ENCODE measurements at regions not wholly inside any gene's neighbourhood (a gene's known extent, or its start where the extent isn't known, plus 50 kb on each side); places are given as distances from the start of the nearest gene placed in this dataset.
"Not testable (repeated sequence)": the region's sequence is repeated elsewhere in the genome, so short reads cannot be mapped to it uniquely, and the experiment has no call there.

DNA sequence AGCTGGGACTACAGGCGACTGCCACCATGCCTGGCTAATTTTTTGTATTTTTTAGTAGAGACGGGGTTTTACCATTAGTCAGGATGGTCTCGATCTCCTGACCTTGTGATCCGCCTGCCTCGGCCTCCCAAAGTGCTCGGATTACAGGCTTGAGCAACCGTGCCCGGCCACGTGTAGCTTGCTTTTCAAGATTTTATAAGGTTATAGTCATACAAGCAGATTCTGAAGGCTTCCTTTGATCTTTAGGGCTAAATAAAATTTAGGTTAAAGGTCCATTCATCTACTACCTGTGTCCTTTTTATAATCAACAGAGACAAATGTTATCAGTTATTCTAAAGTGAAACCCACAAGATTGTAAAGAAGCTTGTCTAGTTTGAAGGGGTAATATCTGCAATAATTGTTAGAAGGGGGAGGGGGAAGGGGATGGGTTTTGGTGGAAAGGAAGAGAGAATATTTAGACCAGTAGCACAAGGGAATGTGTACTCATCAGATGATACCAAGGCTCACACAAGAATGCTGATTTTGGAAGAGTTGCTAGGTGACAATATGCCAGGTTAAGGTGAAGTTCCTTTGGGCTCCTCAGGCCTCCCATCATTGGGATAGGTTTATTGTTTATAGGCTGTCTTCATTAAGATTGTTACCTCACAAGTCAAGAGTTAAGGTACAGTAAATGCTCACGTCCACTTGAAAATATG is 284.7 kb downstream of the ALDH8A1 start:
- DNase-seq = no peak

GRCh38 chr6:134663800-134664535 is 285.9 kb downstream of the ALDH8A1 start:
- DNase-seq = no peak

- DNase-seq = no peak
Observed at GRCh38 chr6:134663356-134663755, 286.5 kb downstream of the ALDH8A1 start.

GRCh38 chr6:134662077-134662700 is 287.7 kb downstream of the ALDH8A1 start:
- no peak for DNase-seq

DNA sequence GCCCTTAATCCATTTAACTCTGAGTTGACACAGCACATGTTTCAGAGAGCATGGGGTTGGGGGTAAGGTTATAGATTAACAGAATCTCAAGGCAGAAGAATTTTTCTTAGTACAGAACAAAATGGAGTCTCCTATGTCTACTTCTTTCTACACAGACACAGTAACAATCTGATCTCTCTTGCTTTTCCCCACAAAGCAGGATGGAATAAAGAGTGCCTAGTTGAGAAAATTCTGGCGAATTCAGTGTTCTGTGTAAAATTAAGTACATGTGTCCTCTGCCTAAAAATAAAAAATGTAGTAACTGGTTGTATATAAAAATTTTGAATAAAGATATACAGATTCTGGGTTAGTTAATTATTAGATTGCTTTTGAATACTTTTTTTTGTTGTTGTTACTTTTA is 290.0 kb downstream of the ALDH8A1 start:
- DNase-seq = not testable (repeated sequence)

DNA sequence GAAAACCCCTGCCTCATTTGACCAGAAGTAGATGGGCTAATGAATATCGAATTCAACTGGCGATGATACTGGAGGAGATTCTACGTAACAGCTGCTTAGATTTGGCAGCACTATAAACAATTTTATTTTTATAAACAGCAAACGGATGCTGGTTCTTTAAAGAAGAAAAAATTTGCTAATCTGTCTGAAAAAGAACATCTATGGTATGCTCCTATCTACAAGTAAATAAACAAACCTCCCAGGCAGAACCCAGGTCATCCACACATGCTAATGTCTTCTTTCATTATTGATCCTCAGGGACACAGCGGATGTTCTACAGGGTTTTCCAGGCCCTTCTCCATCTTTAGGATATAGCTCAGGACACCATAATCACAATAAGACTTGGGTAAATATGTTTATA is 291.3 kb downstream of the ALDH8A1 start:
- DNase-seq = no peak

- no peak for DNase-seq
Observed at GRCh38 chr6:134657751-134658527, 292.0 kb downstream of the ALDH8A1 start.

DNA sequence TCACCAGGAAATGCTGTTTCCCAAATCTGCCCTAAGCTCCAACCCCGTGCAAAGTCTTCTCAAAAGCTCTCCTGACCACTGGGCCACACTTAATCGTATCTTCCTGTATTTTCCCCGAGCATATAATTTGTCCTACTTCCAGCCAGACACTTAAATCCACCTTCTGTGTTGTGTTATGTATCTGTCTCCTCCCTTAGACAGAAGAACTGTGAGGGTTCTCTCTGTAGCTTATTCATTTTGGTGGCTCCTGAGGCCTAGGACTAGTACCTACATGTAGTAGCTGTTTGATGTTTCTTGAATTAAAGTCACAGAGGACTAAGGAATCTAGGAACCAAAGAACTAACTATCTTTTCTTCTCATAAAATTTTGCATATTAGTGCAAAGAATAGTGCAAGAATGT is 292.6 kb downstream of the ALDH8A1 start:
- no peak for DNase-seq

DNA sequence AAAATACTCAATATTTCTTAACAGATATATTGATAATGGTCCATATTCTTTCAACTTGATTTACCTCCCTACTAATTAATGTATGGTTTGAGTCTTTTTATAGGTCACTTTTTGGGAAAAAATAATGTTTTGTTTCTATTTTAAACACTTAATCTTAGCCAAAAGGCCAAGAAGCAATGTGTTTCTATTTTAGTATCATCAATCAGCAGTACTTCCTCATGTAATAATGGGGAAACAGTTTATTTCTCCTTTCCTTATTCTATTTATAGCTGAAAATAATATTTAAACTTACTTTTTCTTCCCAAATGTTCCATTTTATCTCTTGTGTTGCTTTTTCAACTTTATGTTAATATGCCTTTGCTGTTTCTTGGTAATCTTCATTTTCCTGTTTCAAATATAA is 295.1 kb downstream of the ALDH8A1 start:
- DNase-seq = no peak

DNA sequence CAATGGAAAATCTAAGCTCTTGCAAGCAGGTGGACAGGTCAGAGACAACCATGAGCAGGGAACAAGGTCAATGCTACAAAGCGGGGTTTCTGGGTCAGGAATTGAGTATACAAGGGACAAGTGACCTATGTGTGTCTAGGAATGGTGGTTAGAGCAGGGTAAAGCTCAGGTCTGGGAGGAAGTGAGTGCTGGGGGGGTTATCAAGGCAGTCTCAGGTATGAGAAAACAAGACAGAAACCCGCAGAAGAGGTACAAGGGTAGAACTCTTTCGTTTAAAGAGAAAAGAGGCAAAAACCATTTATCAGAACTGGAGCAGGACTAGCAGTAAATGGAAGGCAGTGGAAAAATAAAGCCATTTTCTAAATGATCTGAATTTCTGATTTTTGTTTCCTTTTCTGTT is 298.4 kb downstream of the ALDH8A1 start:
- DNase-seq = no peak

DNA sequence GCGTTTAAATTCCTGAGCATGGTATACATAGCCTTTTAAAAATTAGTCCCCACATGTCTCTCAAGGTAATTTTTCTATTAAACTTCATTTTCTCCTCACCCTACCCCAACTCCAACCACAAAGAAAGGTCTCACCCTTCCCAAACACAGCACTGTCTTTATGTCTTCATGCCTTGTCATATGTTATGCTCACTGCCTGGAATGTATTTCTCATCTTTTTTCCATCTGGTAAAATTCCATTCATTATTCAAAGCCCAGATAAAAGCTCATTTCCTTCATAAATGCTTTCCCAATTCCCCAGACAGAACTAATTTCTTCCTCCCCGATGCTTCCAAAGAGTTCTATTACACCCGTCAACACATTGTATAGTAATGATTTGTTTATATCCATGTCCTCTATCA is 302.0 kb downstream of the ALDH8A1 start:
- no peak for DNase-seq

DNA sequence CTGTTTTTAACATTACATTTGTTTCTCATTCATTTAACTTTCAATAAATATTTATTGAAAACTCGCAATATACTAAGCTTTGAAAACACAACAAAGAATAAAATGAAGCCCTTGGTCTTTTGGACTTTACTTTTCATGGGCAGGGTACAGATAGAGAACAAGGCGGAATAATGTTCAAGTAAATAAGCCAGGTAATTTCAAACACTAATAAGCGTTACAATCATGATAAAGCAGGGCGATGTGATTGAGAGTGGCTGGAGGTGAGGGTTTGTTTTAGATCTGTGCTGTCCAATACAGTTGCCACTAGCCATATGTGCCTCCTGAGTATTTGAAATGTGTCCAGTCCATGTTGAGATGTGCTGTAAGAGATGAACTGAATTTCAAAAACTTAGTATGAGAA is 307.1 kb downstream of the ALDH8A1 start:
- no peak for DNase-seq

DNA sequence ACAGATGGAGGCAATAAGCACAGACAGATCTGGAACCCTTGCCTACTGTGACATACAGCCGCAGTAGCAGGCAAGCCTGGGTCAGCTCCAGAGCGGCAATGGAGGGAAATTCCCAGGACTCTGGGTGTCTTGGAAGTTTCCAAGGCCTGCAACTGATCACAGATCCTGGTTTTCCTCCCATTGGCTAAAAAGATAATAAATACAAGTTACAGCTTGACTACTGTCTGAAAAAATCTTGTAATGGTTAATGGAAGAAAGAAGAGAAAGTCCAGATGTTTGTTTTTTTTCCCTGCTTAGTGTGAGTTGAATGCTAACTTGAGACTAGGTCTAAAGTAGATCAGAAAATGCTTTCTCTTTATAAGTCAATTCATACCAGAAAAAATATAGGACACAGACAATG is 307.6 kb downstream of the ALDH8A1 start:
- no peak for DNase-seq

DNA sequence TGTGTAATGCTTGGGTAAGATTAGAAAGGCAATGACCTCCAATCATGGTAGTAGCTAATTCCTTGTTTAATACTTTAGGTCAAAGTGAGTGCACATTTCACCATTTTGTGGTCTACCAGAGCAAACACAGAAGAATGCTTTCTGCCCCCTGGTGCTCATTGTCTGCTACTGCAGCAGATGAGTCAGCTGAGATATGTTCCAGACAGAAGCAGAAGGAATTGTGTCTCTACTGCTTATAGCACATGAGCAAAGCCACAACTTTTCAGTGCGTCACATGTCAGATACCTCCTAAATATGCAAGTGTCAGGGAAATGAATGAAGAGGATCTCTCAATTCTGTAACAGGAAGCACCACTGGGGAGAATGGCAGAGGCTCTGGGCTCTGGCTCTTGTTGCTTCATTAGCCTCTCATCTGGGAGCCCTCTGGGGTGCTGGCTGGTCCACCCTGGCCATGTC is 308.9 kb downstream of the ALDH8A1 start:
- peak; percentile 58 to 86 (median 81) for DNase-seq

DNA sequence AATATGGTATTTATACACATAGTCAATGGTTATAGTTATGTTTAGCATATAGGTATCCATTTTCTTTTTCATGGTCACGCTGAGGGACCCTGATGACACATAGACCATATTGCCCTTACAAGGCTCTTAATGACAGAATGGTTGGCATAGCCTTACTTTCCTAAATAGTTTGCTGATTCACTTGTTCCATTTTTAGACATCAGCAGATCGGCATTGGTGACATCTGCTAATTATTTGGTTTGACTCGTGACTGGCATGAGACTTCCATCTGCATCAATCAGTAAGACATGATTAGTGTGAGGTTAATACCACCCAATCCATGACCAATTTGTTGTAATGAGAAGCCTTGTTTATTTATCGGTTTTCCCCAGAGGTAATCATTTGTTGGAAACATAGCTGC is 309.7 kb downstream of the ALDH8A1 start:
- no peak for DNase-seq

DNA sequence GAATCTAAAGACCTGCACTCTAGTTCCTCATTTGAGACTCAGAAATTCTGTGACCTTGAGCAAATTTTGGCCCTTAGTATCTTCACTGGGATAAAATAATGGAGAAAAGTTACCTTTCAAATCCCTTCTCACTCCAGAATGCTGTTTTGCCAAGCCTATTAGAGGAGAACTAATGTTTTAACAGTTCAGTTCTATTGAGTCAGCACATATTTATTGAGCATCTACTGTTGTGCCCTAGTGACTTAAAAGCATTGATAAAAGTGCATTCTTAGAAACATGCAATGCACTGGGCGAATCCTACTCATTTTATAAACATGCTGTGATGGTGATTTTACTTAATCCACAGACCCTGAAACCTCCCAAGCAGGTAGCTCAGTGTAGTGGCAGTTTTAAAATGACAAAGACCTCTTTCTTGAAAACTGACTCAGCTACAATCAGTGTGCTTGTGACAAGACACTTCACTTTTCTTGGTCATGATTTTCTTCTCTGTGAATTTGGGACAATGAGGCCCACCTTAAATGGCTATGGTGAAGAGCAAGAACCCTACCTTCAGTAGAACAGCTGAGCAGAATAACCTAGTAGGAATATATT is 312.0 kb downstream of the ALDH8A1 start:
- no peak for DNase-seq

DNA sequence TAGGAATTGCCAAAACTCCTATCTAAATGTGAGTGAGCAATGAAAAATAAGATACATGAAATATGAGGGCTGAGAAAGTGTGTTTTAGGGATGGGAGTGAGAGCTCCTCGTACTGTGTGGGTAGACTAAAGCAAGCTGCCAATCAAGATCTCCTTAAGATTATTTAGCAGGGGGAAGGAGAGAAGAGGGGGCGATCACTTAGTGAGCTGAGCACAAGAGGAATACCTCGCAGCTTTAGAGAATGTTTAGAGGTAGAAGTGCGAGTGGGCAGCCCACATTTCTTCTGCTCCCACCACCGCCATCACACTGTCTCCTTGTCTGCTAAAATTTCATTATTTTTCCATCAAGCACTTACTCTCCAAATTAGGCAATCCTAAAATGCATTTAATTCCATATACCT is 312.6 kb downstream of the ALDH8A1 start:
- DNase-seq = no peak

DNA sequence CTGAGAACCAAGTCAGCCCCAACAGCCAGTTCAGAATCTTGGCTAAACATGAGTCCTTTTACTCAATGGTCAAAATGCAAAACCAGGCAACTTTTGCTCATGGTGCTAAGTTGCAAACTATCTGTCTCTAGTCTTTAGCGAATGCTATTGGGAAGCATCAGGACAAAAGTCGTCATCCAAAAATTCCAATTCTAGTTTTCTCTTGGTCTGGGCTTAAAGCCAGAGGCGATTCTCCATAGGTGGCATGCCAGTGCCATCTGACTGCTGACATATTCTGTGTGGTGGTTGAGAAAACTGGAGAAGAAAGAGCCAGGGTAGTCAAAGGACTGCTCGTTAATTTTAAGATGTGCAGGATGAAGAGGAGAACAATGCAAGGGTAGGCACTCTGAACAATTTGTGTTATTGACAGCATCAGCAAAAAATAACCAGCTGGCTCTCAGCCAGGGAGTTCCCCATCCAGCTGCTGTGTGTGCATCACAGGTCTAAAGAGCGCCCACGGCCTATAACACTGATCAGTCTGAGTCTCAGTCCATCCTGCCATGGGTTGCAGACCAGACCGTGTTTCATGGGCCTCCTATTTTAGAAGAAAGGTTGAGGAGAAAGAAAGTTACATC is 313.6 kb downstream of the ALDH8A1 start:
- DNase-seq = peak in 2 of 3 experiments; percentile 40 to 72

DNA sequence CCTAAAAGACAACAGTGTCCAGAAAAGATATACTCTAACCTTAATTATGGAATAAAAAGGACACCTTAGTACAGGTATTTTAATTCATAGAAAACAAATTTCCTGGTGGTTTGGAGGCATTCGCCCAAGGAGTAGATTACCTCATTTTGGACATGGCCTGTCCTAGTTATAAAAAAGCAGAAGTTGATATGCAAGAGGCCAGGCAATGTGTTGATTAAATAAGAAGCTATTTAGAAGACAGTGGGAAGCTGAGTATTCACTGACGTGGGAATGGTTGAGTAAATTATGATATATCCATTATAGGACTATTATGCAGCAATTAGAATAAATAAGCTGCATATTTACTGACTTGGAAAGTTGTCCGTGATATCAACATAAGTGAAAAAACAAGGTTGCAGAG is 314.9 kb downstream of the ALDH8A1 start:
- no peak for DNase-seq

GRCh38 chr6:134634466-134634865 is 315.4 kb downstream of the ALDH8A1 start:
- DNase-seq = no peak

GRCh38 chr6:134632982-134633940 is 315.3 kb upstream of the SGK1 start:
- not testable (repeated sequence) for DNase-seq

All from NCI-H1417 (cell line).